ENCODE measurements at regions not wholly inside any gene's neighbourhood (a gene's known extent, or its start where the extent isn't known, plus 50 kb on each side); places are given as distances from the start of the nearest gene placed in this dataset.

DNA sequence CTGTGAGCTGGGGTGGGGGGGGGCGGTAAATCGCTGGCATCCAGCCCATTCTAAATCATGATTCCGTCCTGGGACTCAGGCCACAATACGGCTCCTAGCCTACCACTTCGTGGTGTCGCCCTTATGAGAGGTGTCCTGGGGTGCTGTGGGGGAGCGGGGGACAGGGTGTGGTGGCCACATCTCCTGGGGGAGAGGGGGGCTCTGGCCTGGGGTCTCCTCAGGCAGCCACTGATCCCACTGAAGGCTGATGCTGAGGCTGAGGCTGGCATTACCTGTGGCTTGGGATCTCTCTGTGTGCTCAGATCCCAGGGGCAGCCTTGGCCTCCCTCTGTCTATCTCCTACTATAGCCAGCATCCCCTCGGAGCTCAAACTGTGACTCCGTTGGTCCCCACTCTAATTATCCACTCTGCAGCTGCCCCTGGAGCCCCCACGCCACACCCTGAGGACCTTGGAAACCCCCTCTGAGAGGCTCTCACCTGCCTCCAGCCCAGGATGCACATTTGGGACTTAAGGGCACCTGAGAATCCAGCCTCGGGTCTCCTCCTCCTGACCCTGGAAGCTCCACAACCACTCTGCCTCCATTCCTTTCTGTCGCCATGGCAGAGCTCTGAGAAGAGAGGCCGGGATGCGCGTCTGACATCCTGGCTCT is 249.3 kb upstream of the TCERG1L start:
- Mint-ChIP-seq H3K9me3 (peaks cover 6% of the 10 kb centered on the region), H3K27me3 (ENCODE audit: low read depth) (peaks cover 5% of the 10 kb centered on the region), H3K4me3 (no peak overlapping the region), H3K36me3 (ENCODE audit: low read depth) (no peaks in the 10 kb centered on the region), H3K4me1 (peaks cover 5% of the 10 kb centered on the region), H3K27ac (ENCODE audit: unreplicated experiment) (no peak overlapping the region)
- no peak for DNase-seq (ENCODE audit: low read depth, low spot score)
- TF ChIP-seq CTCF (conservative IDR thresholded peaks at IDR 0.05) = no peak

GRCh38 chr10:131561897-131562296 is 250.4 kb upstream of the TCERG1L start:
- TF ChIP-seq CTCF (conservative IDR thresholded peaks at IDR 0.05) = no peak
- peaks cover 5% of the 10 kb centered on the region for H3K4me1 Mint-ChIP-seq
- peaks cover 5% of the 10 kb centered on the region for H3K27me3 Mint-ChIP-seq (ENCODE audit: low read depth)
- peaks cover 9% of the 10 kb centered on the region for H3K9me3 Mint-ChIP-seq
- no peak overlapping the region for H3K4me3 Mint-ChIP-seq
- no peaks in the 10 kb centered on the region for H3K36me3 Mint-ChIP-seq (ENCODE audit: low read depth)
- no peak overlapping the region for H3K27ac Mint-ChIP-seq (ENCODE audit: unreplicated experiment)
- no peak for DNase-seq (ENCODE audit: low read depth, low spot score)

GRCh38 chr10:131563411-131563810 is 251.9 kb upstream of the TCERG1L start:
- H3K4me1 Mint-ChIP-seq = peaks cover 5% of the 10 kb centered on the region
- H3K27ac Mint-ChIP-seq (ENCODE audit: unreplicated experiment) = no peak overlapping the region
- peaks cover 5% of the 10 kb centered on the region for H3K27me3 Mint-ChIP-seq (ENCODE audit: low read depth)
- no peak for TF ChIP-seq CTCF (conservative IDR thresholded peaks at IDR 0.05)
- H3K4me3 Mint-ChIP-seq = no peak overlapping the region
- no peak for DNase-seq (ENCODE audit: low read depth, low spot score)
- H3K36me3 Mint-ChIP-seq (ENCODE audit: low read depth) = no peaks in the 10 kb centered on the region
- H3K9me3 Mint-ChIP-seq = peaks cover 9% of the 10 kb centered on the region

DNA sequence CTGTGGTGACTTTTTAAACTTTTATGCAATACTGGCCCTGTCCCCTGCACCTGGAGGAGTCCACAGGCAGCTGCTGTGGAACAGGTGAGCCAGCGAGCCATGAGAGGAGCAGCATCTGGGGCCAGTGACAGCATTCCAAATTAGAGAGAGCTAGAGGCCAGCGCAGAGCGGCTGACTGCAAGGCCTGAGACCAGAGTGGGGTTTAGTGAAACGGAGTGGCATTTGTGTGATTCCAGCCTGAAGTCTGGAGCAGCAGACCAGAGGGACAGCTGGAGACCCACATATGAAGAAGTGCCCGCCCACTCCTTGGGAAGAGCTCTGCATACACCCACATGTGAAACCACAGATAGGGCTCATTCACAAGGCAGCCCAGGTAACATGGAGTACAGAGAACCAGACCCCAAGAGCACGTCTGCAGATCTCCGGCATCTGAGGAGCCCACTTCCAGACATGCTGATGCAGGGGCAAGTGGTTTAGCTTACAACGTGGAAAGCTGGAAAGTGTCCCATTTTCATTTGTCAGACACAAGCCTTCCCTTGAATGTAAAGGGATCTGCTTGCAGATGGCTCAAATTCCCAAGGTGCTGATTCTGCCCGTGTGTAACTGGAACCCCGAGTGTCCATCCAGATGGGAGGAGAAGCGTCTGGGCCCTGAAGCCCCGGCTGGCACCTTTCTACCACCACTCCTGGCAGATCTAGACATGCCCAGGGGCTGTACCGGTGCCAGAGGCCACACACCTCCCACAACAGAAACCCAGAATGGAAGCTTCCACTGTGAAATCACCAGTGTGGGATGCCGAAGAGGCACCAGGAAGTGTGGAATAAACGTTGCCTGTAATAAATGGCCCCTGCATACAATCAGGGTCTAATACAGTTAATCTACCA is 256.0 kb upstream of the TCERG1L start:
- Mint-ChIP-seq H3K9me3 (peaks cover 9% of the 10 kb centered on the region), H3K36me3 (ENCODE audit: low read depth) (no peaks in the 10 kb centered on the region), H3K27me3 (ENCODE audit: low read depth) (peaks cover 2% of the 10 kb centered on the region), H3K27ac (ENCODE audit: unreplicated experiment) (no peak overlapping the region), H3K4me1 (no peaks in the 10 kb centered on the region), H3K4me3 (no peak overlapping the region)
- no peak for TF ChIP-seq CTCF (conservative IDR thresholded peaks at IDR 0.05)
- no peak for DNase-seq (ENCODE audit: low read depth, low spot score)

- Mint-ChIP-seq H3K9me3 (peaks cover 9% of the 10 kb centered on the region), H3K4me3 (no peak overlapping the region), H3K4me1 (no peaks in the 10 kb centered on the region), H3K36me3 (ENCODE audit: low read depth) (no peaks in the 10 kb centered on the region), H3K27ac (ENCODE audit: unreplicated experiment) (no peak overlapping the region), H3K27me3 (ENCODE audit: low read depth) (no peaks in the 10 kb centered on the region)
- TF ChIP-seq CTCF (conservative IDR thresholded peaks at IDR 0.05) = no peak
- DNase-seq (ENCODE audit: low read depth, low spot score) = no peak
These were observed 257.3 kb upstream of the TCERG1L start for GRCh38 chr10:131568866-131569265.

Data from neural crest cell (in vitro differentiated cells).